T-helper 2 cell treated with Interferon-gamma antibody and Interleukin-4, amounts not matched to agents 100 ng/mL and 5 ng/mL, for 36 hours (primary cell): ENCODE measurements at regions not wholly inside any gene's neighbourhood (a gene's known extent, or its start where the extent isn't known, plus 50 kb on each side); places are given as distances from the start of the nearest gene placed in this dataset.
"Not testable (repeated sequence)": the region's sequence is repeated elsewhere in the genome, so short reads cannot be mapped to it uniquely, and the experiment has no call there.

ENCODE experiments used
- intact Hi-C: fragments of 100-400 bp; cut with micrococcal nuclease; formaldehyde crosslinking; loops from one replicate; pipeline ENCODE4 v1.15.1; 2023

GRCh38 chr3:15983232-15983631 lies 185.5 kb upstream of the ANKRD28 start:
- intact Hi-C loops = no loop called here

- intact Hi-C loops = no loop called here
Observed at GRCh38 chr3:15983693-15984092, 185.9 kb upstream of the ANKRD28 start.

GRCh38 chr3:15989419-15989818 lies 185.1 kb upstream of the GALNT15 start:
- intact Hi-C loops = no loop called here

GRCh38 chr3:15993660-15994059 lies 180.8 kb upstream of the GALNT15 start:
- intact Hi-C loops = not testable (repeated sequence)

GRCh38 chr3:15996496-15996895 lies 178.0 kb upstream of the GALNT15 start:
- intact Hi-C loops = not testable (repeated sequence)

- intact Hi-C loops = no loop called here
Observed at GRCh38 chr3:15997274-15997943, 177.1 kb upstream of the GALNT15 start.

GRCh38 chr3:15998911-15999310 lies 175.6 kb upstream of the GALNT15 start:
- intact Hi-C loops = no loop called here

- intact Hi-C loops = no loop called here
Observed at GRCh38 chr3:16004812-16005211, 169.7 kb upstream of the GALNT15 start.

- intact Hi-C loops = no loop called here
Observed at GRCh38 chr3:16011376-16011775, 163.1 kb upstream of the GALNT15 start.

- intact Hi-C loops = no loop called here
Observed at GRCh38 chr3:16012086-16012485, 162.4 kb upstream of the GALNT15 start.

- intact Hi-C loops = no loop called here
Observed at GRCh38 chr3:16013568-16013967, 160.9 kb upstream of the GALNT15 start.

GRCh38 chr3:16021801-16022200 lies 152.7 kb upstream of the GALNT15 start:
- intact Hi-C loops = not testable (repeated sequence)

GRCh38 chr3:16023881-16024280 lies 150.6 kb upstream of the GALNT15 start:
- intact Hi-C loops = not testable (repeated sequence)

- intact Hi-C loops = no loop called here
Observed at GRCh38 chr3:16024548-16024947, 149.9 kb upstream of the GALNT15 start.

GRCh38 chr3:16026753-16027152 lies 147.7 kb upstream of the GALNT15 start:
- intact Hi-C loops = no loop called here

GRCh38 chr3:16028604-16029003 lies 145.9 kb upstream of the GALNT15 start:
- intact Hi-C loops = no loop called here

- intact Hi-C loops = no loop called here
Observed at GRCh38 chr3:16030342-16030741, 144.1 kb upstream of the GALNT15 start.

GRCh38 chr3:16031434-16031833 lies 143.0 kb upstream of the GALNT15 start:
- intact Hi-C loops = no loop called here

GRCh38 chr3:16033889-16034687 lies 140.4 kb upstream of the GALNT15 start:
- intact Hi-C loops = no loop called here

GRCh38 chr3:16040991-16041390 lies 133.5 kb upstream of the GALNT15 start:
- intact Hi-C loops = loop anchor here (10.0 kb wide), 1 partner anchor 406 kb away; no protein-coding TSS in a partner anchor

GRCh38 chr3:16048435-16049318 lies 125.8 kb upstream of the GALNT15 start:
- intact Hi-C loops = loop anchor here (1.0 to 10.0 kb wide), 4 partner anchors 130 to 502 kb away; no protein-coding TSS in a partner anchor
